Stimulated activated naive CD4-positive, alpha-beta T cell treated with Interleukin-2 at 50 U/mL for 16 hours (primary cell): ENCODE measurements at regions not wholly inside any gene's neighbourhood (a gene's known extent, or its start where the extent isn't known, plus 50 kb on each side); places are given as distances from the start of the nearest gene placed in this dataset.

ENCODE experiments used
- DNase-seq: peaks from one replicate; lab custom pipeline; 2025; lab: John Stamatoyannopoulos, UW

GRCh38 chr2:121075641-121076497 lies 209.1 kb downstream of the TFCP2L1 start:
- DNase-seq = no peak

- DNase-seq = no peak
Measured at GRCh38 chr2:121076498-121076820, 208.5 kb downstream of the TFCP2L1 start.

GRCh38 chr2:121076885-121077549 lies 208.0 kb downstream of the TFCP2L1 start:
- DNase-seq = peak; percentile 35

DNA sequence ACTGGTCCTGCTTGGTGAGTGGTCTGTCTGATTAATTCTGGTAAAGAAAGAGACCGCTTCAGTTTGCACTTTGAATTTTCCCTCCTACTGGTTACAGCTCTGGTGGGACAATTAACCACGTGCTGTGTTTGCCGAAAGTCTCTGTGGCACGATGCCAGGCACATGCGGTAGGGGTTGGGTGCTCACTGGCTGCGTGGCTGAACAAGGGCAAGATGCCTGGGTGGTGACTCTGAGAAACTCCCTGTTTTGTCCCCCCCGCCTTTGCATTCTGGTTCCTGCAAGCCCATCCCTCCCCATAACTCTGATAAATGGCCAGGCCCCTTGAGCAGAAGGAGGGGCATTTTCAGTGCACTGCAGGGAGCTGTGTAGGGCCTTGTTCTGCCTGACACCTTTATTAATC lies 206.1 kb downstream of the TFCP2L1 start:
- no peak for DNase-seq

DNA sequence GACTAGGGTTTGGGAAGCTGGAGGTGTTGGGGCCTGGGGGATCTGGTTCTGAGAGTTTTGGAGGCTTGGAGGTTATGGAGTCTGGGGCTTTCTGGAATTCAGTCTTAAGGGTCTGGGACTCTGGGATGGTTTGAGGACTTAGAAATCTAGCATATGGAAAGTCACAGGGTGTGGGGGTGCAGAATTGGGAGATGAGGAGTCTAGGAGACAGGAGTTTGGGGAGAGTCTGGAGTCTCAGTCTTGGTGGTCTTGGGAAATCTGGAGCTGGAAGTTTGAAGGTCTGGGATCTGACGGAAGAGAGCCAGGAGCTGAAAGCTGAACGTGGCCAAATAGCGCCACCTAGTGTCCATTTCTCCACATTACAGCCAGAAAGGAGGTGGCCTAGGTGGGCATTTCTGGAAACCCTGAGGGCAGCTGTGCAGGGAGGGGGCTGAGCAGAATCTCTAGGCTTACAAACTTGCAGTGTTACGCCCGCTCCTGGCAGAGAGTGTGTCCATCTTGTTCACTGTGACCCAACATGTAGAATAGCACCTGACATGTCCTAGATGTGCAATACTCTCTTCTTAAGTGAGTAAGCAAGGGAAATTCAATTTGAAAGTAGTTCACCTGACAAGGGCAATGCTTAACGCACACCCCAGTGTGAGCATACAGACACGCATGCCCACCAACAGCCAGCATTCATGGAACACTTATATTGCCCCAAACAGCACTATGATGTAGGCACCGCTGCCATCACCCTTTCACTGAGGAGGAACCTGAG lies 204.8 kb downstream of the TFCP2L1 start:
- DNase-seq = peak; percentile 17

DNA sequence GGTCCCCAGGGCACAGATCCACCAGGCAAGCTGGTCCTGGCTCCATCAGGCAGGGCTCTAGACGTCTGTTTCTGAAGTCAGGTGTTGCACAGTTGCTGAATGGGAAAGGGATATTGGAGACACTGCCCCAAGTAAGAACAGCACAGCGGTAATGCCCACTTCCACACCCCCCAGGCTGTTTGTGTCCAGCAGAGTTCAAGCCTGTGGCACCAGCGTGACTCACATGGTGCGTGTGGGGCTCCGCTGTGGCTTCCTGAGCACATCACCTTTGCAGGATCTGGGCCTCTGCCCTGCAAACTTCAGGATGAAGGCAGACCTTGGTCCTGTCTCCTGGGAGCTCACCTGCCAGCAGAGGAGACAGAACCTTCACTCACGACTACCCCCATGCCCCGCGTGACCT lies 203.3 kb downstream of the TFCP2L1 start:
- no peak for DNase-seq

DNA sequence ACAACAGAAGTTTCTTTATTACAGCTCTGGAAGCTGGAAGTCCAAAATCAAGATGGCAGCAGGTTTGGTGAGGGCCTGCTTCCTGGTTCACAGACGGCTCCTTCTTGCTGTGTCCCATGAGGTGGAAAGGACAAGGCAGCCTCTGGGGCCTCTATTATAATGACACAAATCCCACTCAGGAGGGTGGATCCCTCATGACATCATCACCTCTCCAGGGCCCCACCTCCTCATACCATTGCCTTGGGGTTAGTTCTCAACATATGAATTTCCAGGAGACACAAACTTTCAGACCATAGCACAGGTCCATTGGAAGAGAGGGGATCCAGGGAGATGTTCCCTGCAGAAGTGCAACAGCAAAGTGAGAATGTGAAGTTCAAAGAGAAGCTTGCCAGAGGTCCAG lies 202.8 kb downstream of the TFCP2L1 start:
- DNase-seq = no peak

GRCh38 chr2:121084130-121084680 lies 200.8 kb downstream of the TFCP2L1 start:
- DNase-seq = no peak

- no peak for DNase-seq
Measured at GRCh38 chr2:121085801-121086200, 199.2 kb downstream of the TFCP2L1 start.

DNA sequence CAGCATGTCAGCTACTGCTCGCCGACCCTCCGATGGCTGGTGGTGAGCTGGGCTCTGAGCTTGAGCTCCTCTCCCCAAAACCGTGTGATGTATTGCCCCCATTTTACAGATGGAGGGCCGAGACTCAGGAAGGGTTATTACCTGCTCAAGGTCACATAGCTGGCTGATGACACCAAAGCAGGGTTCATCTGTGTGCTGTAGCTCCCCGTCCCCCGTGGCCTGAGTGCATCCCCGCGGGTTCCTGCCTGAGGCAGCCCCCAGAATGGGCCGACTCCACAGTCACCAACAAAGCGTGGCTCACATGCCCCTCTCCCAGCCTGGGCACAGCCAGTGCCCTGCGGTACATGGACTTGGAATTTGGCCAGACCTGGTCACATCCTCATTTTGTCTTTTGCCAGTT lies 198.6 kb downstream of the TFCP2L1 start:
- DNase-seq = no peak

GRCh38 chr2:121087117-121087516 lies 197.9 kb downstream of the TFCP2L1 start:
- DNase-seq = no peak

DNA sequence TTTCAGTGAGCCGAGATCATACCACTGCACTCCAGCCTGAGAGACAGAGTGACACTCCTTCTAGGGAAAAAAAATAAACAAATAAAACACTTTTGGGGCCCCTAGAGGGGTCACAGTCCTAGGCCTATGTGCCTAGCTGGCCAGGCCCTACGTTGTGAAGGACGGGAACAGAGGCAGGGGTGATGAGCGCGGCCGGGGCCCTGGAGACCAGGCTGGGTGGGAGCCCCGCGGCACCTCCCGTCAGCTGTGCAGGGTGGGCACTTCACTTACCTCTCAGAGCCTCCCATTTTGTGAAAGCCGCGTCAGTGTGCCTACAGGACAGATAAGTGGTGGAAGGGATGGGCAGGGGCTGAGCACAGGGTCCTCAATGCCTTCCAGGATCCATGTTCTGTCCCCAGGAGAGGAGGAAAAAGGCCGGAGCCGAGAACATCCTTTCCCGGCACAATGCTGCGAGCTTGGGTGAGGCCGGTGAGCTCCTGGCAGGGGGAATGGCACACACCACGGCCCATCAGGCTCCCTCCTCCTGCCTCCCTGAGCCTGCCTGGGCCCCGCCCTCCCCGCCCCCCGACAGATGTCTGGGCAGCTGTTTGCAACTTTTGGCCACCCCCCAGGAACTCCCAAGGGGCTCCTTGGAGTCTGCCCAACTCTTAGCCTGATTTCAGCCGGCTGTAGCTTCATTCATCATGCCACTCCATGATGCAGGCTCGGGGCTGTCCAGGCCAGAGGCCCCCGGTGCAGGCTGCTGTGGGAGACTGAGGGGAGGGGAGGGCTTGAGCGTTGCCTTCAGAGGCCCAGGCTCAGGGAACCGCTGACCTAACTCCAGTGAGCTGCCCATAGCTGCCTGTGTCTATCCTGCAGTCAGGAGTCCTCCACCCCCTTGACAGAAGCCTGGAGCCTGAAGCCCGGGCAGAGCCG lies 196.5 kb downstream of the TFCP2L1 start:
- no peak for DNase-seq

DNA sequence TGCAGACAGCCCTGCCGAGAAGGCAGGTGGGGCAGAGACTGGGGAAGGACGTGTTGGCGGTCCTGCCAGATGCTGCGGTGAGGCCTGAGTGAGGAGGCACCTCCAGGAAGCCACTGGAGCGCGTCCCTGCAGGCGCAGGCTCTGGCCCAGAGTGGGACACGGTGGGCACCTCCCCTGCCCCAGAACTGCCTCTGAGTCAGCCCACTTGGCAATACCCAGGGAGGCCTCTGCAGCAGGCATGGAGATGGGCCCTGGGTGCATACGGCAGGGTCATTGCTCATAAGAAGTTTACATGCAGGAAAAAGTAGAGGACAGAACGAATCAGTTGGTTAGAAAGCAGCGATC lies 195.9 kb downstream of the TFCP2L1 start:
- DNase-seq = no peak

GRCh38 chr2:121090088-121090715 lies 194.8 kb downstream of the TFCP2L1 start:
- DNase-seq = no peak

DNA sequence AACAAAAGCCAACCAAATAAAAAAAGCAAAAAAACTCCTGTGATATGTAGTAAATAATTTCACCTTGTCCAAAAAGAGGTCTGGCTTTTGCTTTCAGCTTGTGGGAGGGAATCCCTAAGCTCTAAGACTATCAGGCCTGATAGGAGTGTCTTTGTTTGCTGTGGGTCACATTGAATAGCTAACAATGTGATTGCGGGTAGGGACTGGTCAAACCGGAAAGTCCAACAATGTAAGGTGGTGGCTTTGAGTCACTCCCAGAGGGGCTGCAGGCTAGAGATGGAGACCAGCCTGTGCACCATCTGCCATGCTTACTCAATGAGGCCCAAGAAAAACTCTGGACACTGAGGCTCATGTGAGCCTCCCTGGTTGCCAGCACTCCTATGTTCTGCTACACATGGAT lies 192.9 kb downstream of the TFCP2L1 start:
- no peak for DNase-seq

- DNase-seq = no peak
Measured at GRCh38 chr2:121093692-121094091, 191.3 kb downstream of the TFCP2L1 start.

GRCh38 chr2:121094101-121094500 lies 190.9 kb downstream of the TFCP2L1 start:
- DNase-seq = no peak

DNA sequence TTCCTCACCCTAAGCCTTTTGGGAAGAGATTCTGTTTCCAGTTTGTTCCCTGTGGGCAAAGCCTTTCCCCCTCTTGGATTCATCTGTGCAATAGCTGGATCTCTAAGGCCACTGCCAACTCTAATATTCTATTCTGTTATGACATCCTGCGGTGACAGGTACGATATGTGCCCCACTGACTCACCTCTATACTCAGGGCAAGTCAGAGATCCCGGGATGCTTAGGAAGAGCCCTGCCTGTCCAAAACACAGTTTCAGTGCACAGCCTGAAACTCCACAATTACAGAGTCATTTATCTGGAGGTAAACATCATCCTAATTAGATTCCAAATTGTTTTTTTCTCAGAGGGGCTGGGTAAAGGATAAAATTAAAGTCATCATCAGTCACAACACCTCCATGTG lies 190.2 kb downstream of the TFCP2L1 start:
- no peak for DNase-seq

- DNase-seq = no peak
Measured at GRCh38 chr2:121095257-121096080, 189.5 kb downstream of the TFCP2L1 start.

DNA sequence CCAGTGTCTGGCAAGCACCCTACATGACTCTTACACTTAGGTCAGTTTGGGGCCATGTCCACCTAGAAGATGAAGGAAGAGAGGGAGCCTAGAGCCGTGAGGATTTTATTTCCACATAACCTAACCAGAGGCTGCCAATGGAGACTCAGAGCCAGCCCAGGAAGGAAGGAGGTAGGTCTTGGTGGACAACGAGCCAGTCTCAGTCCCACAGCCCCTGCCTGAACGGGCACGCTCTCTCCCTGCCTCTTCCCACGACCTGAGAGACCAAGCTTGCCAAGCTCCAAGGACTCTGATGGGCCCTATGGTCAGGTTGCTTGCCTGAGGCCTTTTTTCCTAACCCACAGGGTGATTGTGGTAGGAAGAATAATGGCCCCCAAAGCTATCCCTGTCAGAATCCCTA lies 188.4 kb downstream of the TFCP2L1 start:
- DNase-seq = no peak
